ENCODE measurements at regions not wholly inside any gene's neighbourhood (a gene's known extent, or its start where the extent isn't known, plus 50 kb on each side); places are given as distances from the start of the nearest gene placed in this dataset.
A peak's percentile ranks its signal among the peaks of the same experiment; 100 is the strongest.
"Not testable (repeated sequence)": the region's sequence is repeated elsewhere in the genome, so short reads cannot be mapped to it uniquely, and the experiment has no call there.

DNA sequence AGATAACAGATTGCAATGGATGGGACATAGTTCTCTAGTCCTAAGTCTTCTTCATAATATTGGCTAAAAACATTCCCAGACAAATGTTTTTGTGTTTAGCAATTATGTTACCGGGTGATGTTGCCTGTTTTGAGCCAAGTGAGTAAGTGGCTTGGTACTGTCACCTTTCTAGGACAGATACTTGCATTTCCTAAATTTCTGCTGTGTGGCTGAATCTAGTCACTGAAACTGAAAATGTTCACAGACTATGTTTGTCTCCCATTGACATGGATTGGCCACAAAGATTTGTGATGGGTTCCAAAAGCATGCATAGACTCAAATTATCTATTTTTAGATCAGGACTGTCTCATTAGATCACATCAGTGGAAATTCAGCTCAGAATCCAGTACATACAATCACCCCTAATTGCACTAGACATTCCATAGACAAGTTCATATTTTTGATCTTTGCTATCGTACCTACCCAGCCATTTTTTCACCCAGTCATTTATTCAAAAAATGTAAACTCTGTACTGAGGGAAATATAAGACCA, 1222.1 kb upstream of the AUTS2 start:
- DNase-seq, result no peak
- Mint-ChIP-seq H3K27ac (no peak overlapping the region), H3K27me3 (no peaks in the 10 kb centered on the region), H3K4me3 (no peak overlapping the region), H3K9me3 (peaks cover 5 to 6% of the 10 kb centered on the region in 2 donors), H3K36me3 (no peaks in the 10 kb centered on the region), H3K4me1 (no peaks in the 10 kb centered on the region)
- no peak for ATAC-seq (replicated peaks)

- no peak overlapping the region for H3K27ac Mint-ChIP-seq
- no peaks in the 10 kb centered on the region for H3K27me3 Mint-ChIP-seq
- DNase-seq (no peak), ATAC-seq (replicated peaks) (no peak)
- H3K9me3 Mint-ChIP-seq, result peaks cover 10 to 15% of the 10 kb centered on the region in 2 donors
- no peak overlapping the region for H3K4me3 Mint-ChIP-seq
- H3K4me1 Mint-ChIP-seq, result no peaks in the 10 kb centered on the region
- H3K36me3 Mint-ChIP-seq, result no peaks in the 10 kb centered on the region
Measured at GRCh38 chr7:68381731-68382130, 1216.5 kb upstream of the AUTS2 start.

- no peak overlapping the region for H3K4me3 Mint-ChIP-seq
- H3K27ac Mint-ChIP-seq, result no peak overlapping the region
- H3K36me3 Mint-ChIP-seq, result no peaks in the 10 kb centered on the region
- H3K9me3 Mint-ChIP-seq, result peaks cover 13 to 18% of the 10 kb centered on the region in 2 donors
- H3K27me3 Mint-ChIP-seq, result no peaks in the 10 kb centered on the region
- DNase-seq (no peak), ATAC-seq (replicated peaks) (no peak)
- no peaks in the 10 kb centered on the region for H3K4me1 Mint-ChIP-seq
Measured at GRCh38 chr7:68384581-68384980, 1213.7 kb upstream of the AUTS2 start.

DNA sequence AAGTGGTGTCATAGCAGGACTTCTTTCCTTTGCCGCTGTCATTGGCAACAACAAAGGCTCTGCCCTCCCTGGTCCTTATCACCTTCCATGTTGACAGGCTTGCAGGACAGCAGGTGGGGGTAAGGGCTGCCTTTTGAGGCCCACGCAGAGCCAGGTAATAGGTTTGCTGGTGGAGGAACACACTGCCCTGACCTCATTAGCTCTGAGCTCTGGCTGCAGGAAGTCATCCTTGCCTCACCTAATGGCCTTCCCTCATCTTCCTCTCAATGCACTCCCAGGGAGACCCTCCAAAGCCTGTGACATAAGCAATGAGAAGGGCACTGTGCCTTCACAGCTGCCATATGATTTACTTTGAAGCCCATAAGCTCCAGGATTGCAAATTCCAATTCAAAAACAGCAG, 1205.2 kb upstream of the AUTS2 start:
- Mint-ChIP-seq H3K27me3 (no peaks in the 10 kb centered on the region), H3K27ac (no peak overlapping the region), H3K36me3 (no peaks in the 10 kb centered on the region), H3K4me3 (no peak overlapping the region), H3K4me1 (no peaks in the 10 kb centered on the region), H3K9me3 (peaks cover 11 to 15% of the 10 kb centered on the region in 2 donors)
- ATAC-seq (replicated peaks) (no peak), DNase-seq (no peak)

GRCh38 chr7:68394131-68394530, 1204.1 kb upstream of the AUTS2 start:
- H3K4me3 Mint-ChIP-seq, result no peak overlapping the region
- ATAC-seq (replicated peaks), result no peak
- H3K27me3 Mint-ChIP-seq, result no peaks in the 10 kb centered on the region
- no peaks in the 10 kb centered on the region for H3K36me3 Mint-ChIP-seq
- H3K27ac Mint-ChIP-seq, result no peak overlapping the region
- no peak for DNase-seq
- no peaks in the 10 kb centered on the region for H3K4me1 Mint-ChIP-seq
- peaks cover 11 to 12% of the 10 kb centered on the region in 2 donors for H3K9me3 Mint-ChIP-seq

DNA sequence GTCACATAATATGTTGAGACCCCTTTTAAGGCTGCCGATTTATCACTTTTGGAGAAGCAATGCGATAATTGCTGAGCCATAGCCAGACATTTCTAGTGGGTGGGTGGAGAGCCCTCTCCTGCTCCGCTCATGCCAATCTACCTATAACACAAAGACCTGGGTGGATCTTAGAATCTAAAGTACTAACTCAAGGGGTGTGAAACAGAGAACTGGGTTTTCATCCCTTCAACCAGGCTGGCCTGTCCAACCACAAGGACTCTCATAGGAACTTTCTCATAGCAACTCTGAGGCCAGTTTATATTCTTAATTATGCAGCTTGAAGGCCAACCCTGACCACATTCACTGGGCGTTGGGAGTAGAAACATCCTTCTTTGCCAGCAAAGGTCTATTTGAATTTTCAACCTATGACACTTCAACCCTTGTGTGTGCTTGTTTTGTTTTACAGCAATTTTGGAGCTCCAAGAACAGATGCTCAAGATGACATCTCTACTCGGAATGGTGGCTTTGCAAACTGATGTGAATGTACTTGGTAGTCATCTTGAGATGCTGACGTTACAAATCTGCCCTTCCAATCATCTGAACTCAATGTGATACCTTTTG, 1198.2 kb upstream of the AUTS2 start:
- Mint-ChIP-seq H3K9me3 (peaks cover 3 to 8% of the 10 kb centered on the region in 2 donors), H3K4me3 (no peak overlapping the region), H3K27ac (no peak overlapping the region), H3K27me3 (no peaks in the 10 kb centered on the region), H3K4me1 (no peaks in the 10 kb centered on the region), H3K36me3 (no peaks in the 10 kb centered on the region)
- ATAC-seq (replicated peaks) (no peak), DNase-seq (no peak)

DNA sequence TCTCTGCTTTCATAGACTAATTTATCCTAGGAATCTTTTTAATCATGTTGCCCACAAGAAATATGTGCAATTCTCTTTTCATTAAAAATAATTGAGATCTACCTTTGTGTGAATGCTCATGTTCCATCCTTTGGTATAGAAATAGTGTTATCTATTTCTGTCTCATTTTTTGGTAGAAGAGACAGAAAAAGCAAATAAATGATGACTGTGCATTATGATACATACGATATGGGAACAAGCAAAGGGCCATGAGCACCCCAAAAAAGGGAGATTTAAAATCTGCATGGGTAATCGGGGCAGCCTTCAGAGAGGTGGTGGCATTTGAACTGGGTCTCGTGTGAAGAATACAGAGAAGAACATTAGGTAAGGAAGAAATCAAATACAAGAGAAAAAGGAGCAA, 1197.5 kb upstream of the AUTS2 start:
- ATAC-seq (replicated peaks) (no peak), DNase-seq (no peak)
- H3K4me3 Mint-ChIP-seq, result no peak overlapping the region
- no peaks in the 10 kb centered on the region for H3K27me3 Mint-ChIP-seq
- H3K4me1 Mint-ChIP-seq, result no peaks in the 10 kb centered on the region
- H3K27ac Mint-ChIP-seq, result no peak overlapping the region
- H3K36me3 Mint-ChIP-seq, result no peaks in the 10 kb centered on the region
- H3K9me3 Mint-ChIP-seq, result peaks cover 7 to 8% of the 10 kb centered on the region in 2 donors

GRCh38 chr7:68401313-68401712, 1197.0 kb upstream of the AUTS2 start:
- ATAC-seq (replicated peaks) (no peak), DNase-seq (no peak)
- Mint-ChIP-seq H3K36me3 (no peaks in the 10 kb centered on the region), H3K27me3 (no peaks in the 10 kb centered on the region), H3K4me3 (no peak overlapping the region), H3K9me3 (peaks cover 6 to 7% of the 10 kb centered on the region in 2 donors), H3K27ac (no peak overlapping the region), H3K4me1 (no peaks in the 10 kb centered on the region)

GRCh38 chr7:68406480-68406879, 1191.8 kb upstream of the AUTS2 start:
- H3K36me3 Mint-ChIP-seq, result no peaks in the 10 kb centered on the region
- no peak overlapping the region for H3K27ac Mint-ChIP-seq
- H3K9me3 Mint-ChIP-seq, result peaks cover 4 to 5% of the 10 kb centered on the region in 2 donors
- no peak for DNase-seq
- H3K27me3 Mint-ChIP-seq, result no peaks in the 10 kb centered on the region
- ATAC-seq (replicated peaks), result no peak
- no peak overlapping the region for H3K4me3 Mint-ChIP-seq
- no peaks in the 10 kb centered on the region for H3K4me1 Mint-ChIP-seq

DNA sequence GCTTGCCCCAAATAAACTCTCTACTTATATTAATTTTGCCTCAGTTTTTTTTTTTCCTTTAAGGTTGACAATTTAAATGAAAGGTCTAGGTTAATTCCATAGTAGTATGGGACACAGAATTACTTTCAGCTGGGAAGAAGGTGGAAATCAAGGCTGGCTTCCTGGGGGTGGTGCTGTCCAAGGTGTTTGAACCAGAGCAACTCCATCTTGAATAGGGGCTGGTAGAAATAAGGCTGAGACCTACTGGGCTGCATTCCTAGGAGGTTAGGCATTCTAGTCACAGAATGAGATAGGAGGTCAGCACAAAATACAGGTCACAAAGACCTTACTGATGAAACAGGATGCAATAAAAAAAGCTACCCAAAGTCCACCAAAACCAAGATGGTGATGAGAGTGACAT, 1190.8 kb upstream of the AUTS2 start:
- H3K27me3 Mint-ChIP-seq, result no peaks in the 10 kb centered on the region
- H3K27ac Mint-ChIP-seq, result no peak overlapping the region
- H3K36me3 Mint-ChIP-seq, result no peaks in the 10 kb centered on the region
- DNase-seq, result no peak
- no peaks in the 10 kb centered on the region for H3K4me1 Mint-ChIP-seq
- H3K9me3 Mint-ChIP-seq, result peaks cover 4 to 8% of the 10 kb centered on the region in 2 donors
- no peak overlapping the region for H3K4me3 Mint-ChIP-seq
- ATAC-seq (replicated peaks), result no peak

DNA sequence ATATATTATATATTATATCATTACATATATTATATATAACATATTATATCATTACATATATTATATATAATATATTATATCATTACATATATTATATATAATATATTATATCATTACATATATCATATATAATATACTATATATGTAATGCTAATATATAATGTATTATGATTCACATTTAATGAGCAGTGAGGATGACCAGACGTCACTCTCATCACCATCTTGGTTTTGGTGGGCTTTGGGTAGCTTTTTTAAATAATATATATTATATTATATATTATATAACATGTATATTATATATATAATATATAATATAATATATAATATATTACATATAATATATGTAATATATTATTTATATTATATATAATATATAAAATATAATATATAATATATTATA, 1189.4 kb upstream of the AUTS2 start:
- Mint-ChIP-seq H3K4me3 (no peak overlapping the region), H3K36me3 (no peaks in the 10 kb centered on the region), H3K4me1 (no peaks in the 10 kb centered on the region), H3K27ac (no peak overlapping the region), H3K27me3 (no peaks in the 10 kb centered on the region), H3K9me3 (peaks cover 4 to 7% of the 10 kb centered on the region in 2 donors)
- DNase-seq, result no peak
- no peak for ATAC-seq (replicated peaks)

GRCh38 chr7:68409851-68410250, 1188.4 kb upstream of the AUTS2 start:
- Mint-ChIP-seq H3K27ac (no peak overlapping the region), H3K27me3 (no peaks in the 10 kb centered on the region), H3K36me3 (no peaks in the 10 kb centered on the region), H3K4me1 (no peaks in the 10 kb centered on the region), H3K4me3 (no peak overlapping the region), H3K9me3 (peaks cover 6 to 7% of the 10 kb centered on the region in 2 donors)
- ATAC-seq (replicated peaks) (no peak), DNase-seq (no peak)

- not testable (repeated sequence) for ATAC-seq (replicated peaks); H3K27ac Mint-ChIP-seq; H3K4me3 Mint-ChIP-seq; DNase-seq; H3K27me3 Mint-ChIP-seq; H3K4me1 Mint-ChIP-seq; H3K36me3 Mint-ChIP-seq; H3K9me3 Mint-ChIP-seq
Measured at GRCh38 chr7:68410693-68411092, 1187.6 kb upstream of the AUTS2 start.

GRCh38 chr7:68411742-68412141, 1186.5 kb upstream of the AUTS2 start:
- DNase-seq, result no peak
- no peaks in the 10 kb centered on the region for H3K27me3 Mint-ChIP-seq
- no peak overlapping the region for H3K27ac Mint-ChIP-seq
- no peaks in the 10 kb centered on the region for H3K4me1 Mint-ChIP-seq
- H3K9me3 Mint-ChIP-seq, result peaks cover 7 to 8% of the 10 kb centered on the region in 2 donors
- H3K4me3 Mint-ChIP-seq, result no peak overlapping the region
- H3K36me3 Mint-ChIP-seq, result no peaks in the 10 kb centered on the region
- ATAC-seq (replicated peaks), result no peak

DNA sequence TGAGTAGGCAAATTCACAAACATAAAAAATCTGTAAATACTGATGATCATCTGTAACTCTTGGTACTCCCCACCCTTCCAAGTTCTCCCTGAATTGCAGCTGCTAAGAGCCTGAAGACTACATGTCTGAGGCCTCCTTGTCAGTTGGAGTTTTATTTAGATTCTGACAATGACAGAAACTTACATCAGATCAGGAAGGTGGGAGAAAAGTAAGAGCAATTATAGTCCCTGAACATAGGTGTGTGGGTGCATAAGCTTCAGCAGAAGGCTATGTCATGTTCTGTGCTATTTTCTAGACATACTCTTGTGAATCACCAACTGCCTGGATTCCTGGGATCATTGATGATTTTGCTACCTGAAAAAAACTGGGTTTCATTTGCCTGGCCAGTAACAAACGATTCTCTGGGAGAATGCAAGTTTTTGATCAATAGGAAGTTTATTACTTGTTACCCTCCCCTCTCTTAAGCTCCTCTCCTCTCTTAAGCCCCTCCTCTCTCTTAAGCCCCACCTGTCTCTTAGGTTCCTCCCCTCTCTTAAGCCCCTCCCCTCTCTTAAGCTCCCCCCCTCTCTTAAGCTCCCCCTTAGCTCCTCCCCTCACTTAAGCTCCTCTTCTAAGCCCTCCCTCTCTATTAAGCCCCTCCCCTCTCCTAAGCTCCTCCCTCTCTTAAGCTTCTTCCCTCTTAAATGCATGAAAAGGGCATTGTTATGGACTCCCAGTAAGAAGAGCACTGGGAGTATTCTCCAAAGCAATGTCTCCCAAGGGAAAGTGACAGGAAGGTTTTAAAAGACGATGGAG, 1183.4 kb upstream of the AUTS2 start:
- no peak for DNase-seq
- Mint-ChIP-seq H3K27me3 (no peaks in the 10 kb centered on the region), H3K4me1 (no peaks in the 10 kb centered on the region), H3K27ac (no peak overlapping the region), H3K9me3 (peaks cover 16 to 19% of the 10 kb centered on the region in 2 donors), H3K4me3 (no peak overlapping the region), H3K36me3 (no peaks in the 10 kb centered on the region)
- peak; percentile 29 to 48 for ATAC-seq (replicated peaks)

Measured in stimulated activated naive B cell treated with anti-CD40 and anti-IgM and Interleukin-4, amounts not matched to agents 10 μg/mL and 1 μg/mL and 100 μg/mL, for 72 hours (primary cell).